Ishikawa (cell line): ENCODE measurements at regions not wholly inside any gene's neighbourhood (a gene's known extent, or its start where the extent isn't known, plus 50 kb on each side); places are given as distances from the start of the nearest gene placed in this dataset.

Source experiments
- CEBPB ChIP-seq: IDR thresholded peaks from 2 replicates; pipeline ENCODE4 v1.6.1; 2012
- CREB1 ChIP-seq: IDR thresholded peaks from 2 replicates; pipeline ENCODE4 v1.6.1; 2012; ENCODE audit warnings: low read depth
- EGR1 ChIP-seq: IDR thresholded peaks from 2 replicates; pipeline ENCODE4 v1.6.1; 2012
- EP300 ChIP-seq: IDR thresholded peaks from 2 replicates; pipeline ENCODE4 v1.6.1; 2012; ENCODE audit warnings: borderline replicate concordance
- FOXM1 ChIP-seq: IDR thresholded peaks from 2 replicates; pipeline ENCODE4 v1.6.1; 2012; ENCODE audit warnings: low read depth, borderline replicate concordance
- RAD21 ChIP-seq: IDR thresholded peaks from 2 replicates; pipeline ENCODE4 v1.6.1; 2012; ENCODE audit warnings: low read depth
- TAF1 ChIP-seq: IDR thresholded peaks from 2 replicates; pipeline ENCODE4 v1.6.1; 2012; ENCODE audit warnings: low read depth, mild to moderate bottlenecking
- TCF12 ChIP-seq: IDR thresholded peaks from 2 replicates; pipeline ENCODE4 v1.6.1; 2012; ENCODE audit warnings: low read depth
- YY1 ChIP-seq: IDR thresholded peaks from 2 replicates; pipeline ENCODE4 v1.6.1; 2012; ENCODE audit warnings: low read depth
- TF ChIP-seq, protein P1 (sequence below): IDR thresholded peaks from 2 replicates; pipeline ENCODE4 v1.6.1; 2012; ENCODE audit warnings: low read depth, mild to moderate bottlenecking
- TF ChIP-seq, protein P2 (sequence below): IDR thresholded peaks from 2 replicates; pipeline ENCODE4 v1.6.1; 2012

DNA sequence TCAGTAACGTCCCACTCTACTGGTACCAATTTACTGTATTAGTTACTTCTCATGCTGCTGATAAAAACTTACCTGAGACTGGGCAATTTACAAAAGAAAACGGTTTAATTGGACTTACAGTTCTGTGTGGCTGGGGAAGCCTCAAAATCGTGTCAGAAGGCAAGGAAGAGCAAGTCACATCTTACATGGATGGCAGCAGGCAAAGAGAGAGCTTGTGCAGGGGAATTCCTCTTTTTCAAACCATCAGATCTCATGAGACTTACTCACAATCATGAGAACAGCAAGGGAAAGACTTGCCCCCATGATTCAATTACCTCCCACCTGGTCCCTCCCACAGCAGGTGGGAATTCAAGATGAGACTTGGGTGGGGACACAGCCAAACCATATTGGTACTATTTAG, 908.2 kb upstream of the NR2F2 start:
- TF ChIP-seq, protein P1, sequence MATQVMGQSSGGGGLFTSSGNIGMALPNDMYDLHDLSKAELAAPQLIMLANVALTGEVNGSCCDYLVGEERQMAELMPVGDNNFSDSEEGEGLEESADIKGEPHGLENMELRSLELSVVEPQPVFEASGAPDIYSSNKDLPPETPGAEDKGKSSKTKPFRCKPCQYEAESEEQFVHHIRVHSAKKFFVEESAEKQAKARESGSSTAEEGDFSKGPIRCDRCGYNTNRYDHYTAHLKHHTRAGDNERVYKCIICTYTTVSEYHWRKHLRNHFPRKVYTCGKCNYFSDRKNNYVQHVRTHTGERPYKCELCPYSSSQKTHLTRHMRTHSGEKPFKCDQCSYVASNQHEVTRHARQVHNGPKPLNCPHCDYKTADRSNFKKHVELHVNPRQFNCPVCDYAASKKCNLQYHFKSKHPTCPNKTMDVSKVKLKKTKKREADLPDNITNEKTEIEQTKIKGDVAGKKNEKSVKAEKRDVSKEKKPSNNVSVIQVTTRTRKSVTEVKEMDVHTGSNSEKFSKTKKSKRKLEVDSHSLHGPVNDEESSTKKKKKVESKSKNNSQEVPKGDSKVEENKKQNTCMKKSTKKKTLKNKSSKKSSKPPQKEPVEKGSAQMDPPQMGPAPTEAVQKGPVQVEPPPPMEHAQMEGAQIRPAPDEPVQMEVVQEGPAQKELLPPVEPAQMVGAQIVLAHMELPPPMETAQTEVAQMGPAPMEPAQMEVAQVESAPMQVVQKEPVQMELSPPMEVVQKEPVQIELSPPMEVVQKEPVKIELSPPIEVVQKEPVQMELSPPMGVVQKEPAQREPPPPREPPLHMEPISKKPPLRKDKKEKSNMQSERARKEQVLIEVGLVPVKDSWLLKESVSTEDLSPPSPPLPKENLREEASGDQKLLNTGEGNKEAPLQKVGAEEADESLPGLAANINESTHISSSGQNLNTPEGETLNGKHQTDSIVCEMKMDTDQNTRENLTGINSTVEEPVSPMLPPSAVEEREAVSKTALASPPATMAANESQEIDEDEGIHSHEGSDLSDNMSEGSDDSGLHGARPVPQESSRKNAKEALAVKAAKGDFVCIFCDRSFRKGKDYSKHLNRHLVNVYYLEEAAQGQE: no peak
- TF ChIP-seq YY1 (no peak), CEBPB (no peak), RAD21 (no peak), FOXM1 (no peak), EP300 (no peak), EGR1 (no peak), CREB1 (no peak), TAF1 (no peak), TCF12 (no peak)
- TF ChIP-seq, protein P2, sequence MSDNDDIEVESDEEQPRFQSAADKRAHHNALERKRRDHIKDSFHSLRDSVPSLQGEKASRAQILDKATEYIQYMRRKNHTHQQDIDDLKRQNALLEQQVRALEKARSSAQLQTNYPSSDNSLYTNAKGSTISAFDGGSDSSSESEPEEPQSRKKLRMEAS: no peak
